Activated CD4-positive, alpha-beta T cell treated with anti-CD3 and anti-CD28 coated beads, Interleukin-2, amount 10 ng/mL, durations not matched to agents 24 days and 14 days (primary cell): ENCODE measurements at regions not wholly inside any gene's neighbourhood (a gene's known extent, or its start where the extent isn't known, plus 50 kb on each side); places are given as distances from the start of the nearest gene placed in this dataset.
"Not testable (repeated sequence)": the region's sequence is repeated elsewhere in the genome, so short reads cannot be mapped to it uniquely, and the experiment has no call there.

Experiments used
- DNase-seq: peaks from one replicate; pipeline ENCODE4 v3.0.0; 2022
- H3K27ac Mint-ChIP-seq: one replicate; pipeline ENCODE4 v1.8.0; 2022; ENCODE audit warnings: mild to moderate bottlenecking, mixed read lengths
- H3K27me3 Mint-ChIP-seq: one replicate; pipeline ENCODE4 v1.8.0; 2022; ENCODE audit warnings: mixed read lengths
- H3K36me3 Mint-ChIP-seq: one replicate; pipeline ENCODE4 v1.8.0; 2022; ENCODE audit warnings: low read depth, mild to moderate bottlenecking, mixed read lengths
- H3K4me1 Mint-ChIP-seq: one replicate; pipeline ENCODE4 v1.8.0; 2021; ENCODE audit warnings: mixed read lengths
- H3K4me3 Mint-ChIP-seq: one replicate; pipeline ENCODE4 v1.8.0; 2022; ENCODE audit warnings: mild to moderate bottlenecking, moderate library complexity, mixed read lengths
- H3K9me3 Mint-ChIP-seq: one replicate; pipeline ENCODE4 v1.8.0; 2021; ENCODE audit warnings: mixed read lengths
- intact Hi-C: fragments of 100-400 bp; cut with micrococcal nuclease; formaldehyde crosslinking; loops from one replicate; pipeline ENCODE4 v1.15.1; 2023

DNA sequence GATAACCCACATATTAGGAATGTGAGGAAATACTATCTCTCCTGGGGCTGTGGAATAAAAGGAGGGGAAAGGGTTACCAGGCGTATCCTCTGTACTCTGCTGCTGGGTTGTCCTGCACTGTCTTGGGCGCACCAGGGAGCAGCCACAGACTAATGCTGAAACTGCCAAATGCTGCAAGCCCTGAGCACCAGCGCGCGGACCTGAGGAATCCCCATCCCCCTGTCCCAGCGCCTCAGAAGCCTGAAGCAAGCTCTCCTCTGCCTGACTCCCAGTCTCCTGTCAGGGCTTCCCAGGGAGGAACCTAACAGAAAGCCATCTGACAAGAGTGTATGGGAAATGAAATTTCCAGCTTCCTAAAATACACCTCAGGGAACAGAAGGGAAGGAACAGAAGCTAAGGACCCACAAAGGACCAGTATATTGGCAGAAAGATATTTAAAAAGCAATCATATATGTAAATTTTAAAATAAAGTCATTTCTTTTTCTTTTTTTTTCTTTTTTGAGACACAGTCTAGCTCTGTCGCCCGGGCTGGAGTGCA, 158.3 kb upstream of the C2CD4B start:
- Mint-ChIP-seq H3K27ac (no peak overlapping the region), H3K27me3 (peaks cover 7% of the 10 kb centered on the region), H3K4me3 (no peak overlapping the region), H3K36me3 (no peaks in the 10 kb centered on the region), H3K4me1 (no peaks in the 10 kb centered on the region), H3K9me3 (no peaks in the 10 kb centered on the region)
- intact Hi-C loops: no loop called here
- no peak for DNase-seq

GRCh38 chr15:62324382-62324781, 159.3 kb upstream of the C2CD4B start:
- no peaks in the 10 kb centered on the region for H3K4me1 Mint-ChIP-seq
- H3K9me3 Mint-ChIP-seq: no peaks in the 10 kb centered on the region
- peaks cover 7% of the 10 kb centered on the region for H3K27me3 Mint-ChIP-seq
- intact Hi-C loops: no loop called here
- H3K36me3 Mint-ChIP-seq: no peaks in the 10 kb centered on the region
- DNase-seq: no peak
- no peak overlapping the region for H3K27ac Mint-ChIP-seq
- no peak overlapping the region for H3K4me3 Mint-ChIP-seq

DNA sequence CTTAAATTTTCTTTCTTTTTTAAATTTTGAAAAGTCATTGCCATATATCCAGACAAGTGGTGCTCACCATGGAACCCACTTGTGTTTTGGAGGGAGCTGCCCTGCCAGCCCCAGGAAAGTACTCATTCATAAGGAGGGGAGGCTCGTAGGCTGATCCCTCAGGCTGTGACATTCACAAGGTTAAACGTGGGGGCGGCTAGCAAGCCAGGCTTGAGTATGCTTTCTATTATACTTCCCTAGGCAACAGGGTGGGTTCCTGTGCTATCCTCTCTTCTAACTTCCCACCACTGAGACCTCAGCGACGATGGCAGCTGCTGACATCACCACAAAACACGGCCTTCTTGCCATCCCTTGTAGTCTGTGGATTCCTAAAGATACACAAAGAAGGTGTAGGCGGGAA, 160.5 kb upstream of the C2CD4B start:
- Mint-ChIP-seq H3K9me3 (no peaks in the 10 kb centered on the region), H3K27ac (no peak overlapping the region), H3K4me3 (no peak overlapping the region), H3K27me3 (peaks cover 7% of the 10 kb centered on the region), H3K36me3 (no peaks in the 10 kb centered on the region), H3K4me1 (no peaks in the 10 kb centered on the region)
- intact Hi-C loops: no loop called here
- no peak for DNase-seq

DNA sequence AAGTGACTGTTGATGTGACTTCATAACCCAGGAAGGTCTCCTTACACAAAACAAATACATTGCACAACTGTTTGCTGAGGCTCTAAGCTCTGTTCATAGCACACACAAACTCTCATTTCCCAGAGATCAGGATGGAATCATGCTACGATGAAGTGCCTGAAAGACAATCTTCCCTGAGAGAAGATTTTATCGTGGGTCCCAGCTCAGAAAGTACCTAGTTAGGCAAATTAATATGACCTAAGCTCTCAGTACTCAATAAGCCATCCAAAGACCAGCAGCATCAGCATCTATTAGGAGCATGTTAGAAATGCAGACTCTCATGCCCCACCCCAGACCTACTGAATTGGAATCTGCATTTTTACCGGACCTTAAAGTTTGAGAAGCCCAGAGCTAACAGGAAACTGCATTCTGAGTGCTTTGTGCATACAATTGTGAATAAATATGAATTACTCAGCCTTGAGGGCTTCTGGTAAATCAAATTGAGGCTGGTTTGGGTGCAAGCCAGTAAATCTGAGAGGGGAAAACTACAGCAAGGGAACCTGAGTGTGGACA, 161.5 kb upstream of the C2CD4B start:
- no peaks in the 10 kb centered on the region for H3K9me3 Mint-ChIP-seq
- no peak for DNase-seq
- H3K27ac Mint-ChIP-seq: no peak overlapping the region
- no peaks in the 10 kb centered on the region for H3K4me1 Mint-ChIP-seq
- peaks cover 7% of the 10 kb centered on the region for H3K27me3 Mint-ChIP-seq
- intact Hi-C loops: no loop called here
- no peaks in the 10 kb centered on the region for H3K36me3 Mint-ChIP-seq
- no peak overlapping the region for H3K4me3 Mint-ChIP-seq

- H3K36me3 Mint-ChIP-seq: no peaks in the 10 kb centered on the region
- peaks cover 5% of the 10 kb centered on the region for H3K27me3 Mint-ChIP-seq
- DNase-seq: no peak
- intact Hi-C loops: no loop called here
- H3K4me1 Mint-ChIP-seq: no peaks in the 10 kb centered on the region
- no peaks in the 10 kb centered on the region for H3K9me3 Mint-ChIP-seq
- no peak overlapping the region for H3K27ac Mint-ChIP-seq
- no peak overlapping the region for H3K4me3 Mint-ChIP-seq
These were observed 162.3 kb upstream of the C2CD4B start for GRCh38 chr15:62327406-62327805.

- not testable (repeated sequence) for H3K9me3 Mint-ChIP-seq, DNase-seq
These were observed 167.4 kb upstream of the C2CD4B start for GRCh38 chr15:62332472-62332871.

DNA sequence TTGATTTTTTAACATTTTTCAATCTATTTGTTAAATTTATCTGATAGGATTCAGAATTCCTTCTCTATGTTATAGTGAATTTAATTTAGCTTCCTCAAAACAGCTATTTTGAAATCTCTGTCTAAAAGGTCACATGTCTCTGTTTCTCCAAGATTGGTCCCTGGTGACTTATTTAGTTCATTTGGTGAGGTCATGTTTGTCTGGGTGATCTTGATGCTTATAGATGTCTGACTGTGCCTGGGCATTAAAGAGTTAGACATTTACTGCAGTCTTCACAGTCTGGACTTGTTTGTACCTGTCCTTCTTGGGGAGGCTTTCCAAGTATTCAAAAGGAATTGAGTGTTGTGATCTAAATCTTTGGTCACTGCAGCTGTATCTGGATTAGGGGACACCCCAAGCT, 169.5 kb upstream of the C2CD4B start:
- Mint-ChIP-seq H3K4me1 (no peaks in the 10 kb centered on the region), H3K9me3 (no peaks in the 10 kb centered on the region), H3K36me3 (no peaks in the 10 kb centered on the region), H3K27me3 (no peaks in the 10 kb centered on the region), H3K4me3 (no peak overlapping the region), H3K27ac (no peak overlapping the region)
- intact Hi-C loops: no loop called here
- DNase-seq: no peak

More at GRCh38 chr15:62332472-62332871, 167.4 kb upstream of the C2CD4B start:
- H3K27ac Mint-ChIP-seq, H3K4me3 Mint-ChIP-seq, H3K4me1 Mint-ChIP-seq, H3K27me3 Mint-ChIP-seq, intact Hi-C loops, H3K36me3 Mint-ChIP-seq: not testable (repeated sequence)

GRCh38 chr15:62337934-62338333, 172.8 kb upstream of the C2CD4B start:
- no peak for DNase-seq
- H3K9me3 Mint-ChIP-seq: no peaks in the 10 kb centered on the region
- H3K27ac Mint-ChIP-seq: no peak overlapping the region
- intact Hi-C loops: no loop called here
- no peak overlapping the region for H3K4me3 Mint-ChIP-seq
- no peaks in the 10 kb centered on the region for H3K27me3 Mint-ChIP-seq
- H3K4me1 Mint-ChIP-seq: no peaks in the 10 kb centered on the region
- no peaks in the 10 kb centered on the region for H3K36me3 Mint-ChIP-seq

DNA sequence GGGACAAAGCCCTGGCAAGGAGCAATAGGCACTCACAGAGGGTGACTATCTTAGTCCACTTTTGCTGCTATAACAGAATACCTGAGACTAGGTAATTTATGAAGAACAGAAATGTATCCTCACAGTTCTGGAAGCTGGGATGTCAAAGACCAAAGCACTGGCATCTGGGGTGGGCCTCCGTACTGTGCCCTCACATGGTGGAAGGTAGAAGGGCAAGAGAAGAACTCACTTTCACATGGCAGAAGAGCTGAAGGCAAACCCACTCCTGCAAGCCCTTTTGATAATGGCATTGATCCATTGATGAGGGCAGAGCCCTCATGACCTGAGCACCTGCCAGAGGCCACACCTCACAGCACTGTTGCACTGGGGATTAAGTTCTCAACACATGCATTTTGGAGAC, 173.4 kb upstream of the C2CD4B start:
- DNase-seq: no peak
- Mint-ChIP-seq H3K36me3 (no peaks in the 10 kb centered on the region), H3K4me1 (no peaks in the 10 kb centered on the region), H3K27ac (no peak overlapping the region), H3K4me3 (no peak overlapping the region), H3K9me3 (no peaks in the 10 kb centered on the region), H3K27me3 (no peaks in the 10 kb centered on the region)
- intact Hi-C loops: no loop called here

- intact Hi-C loops: no loop called here
- no peak overlapping the region for H3K4me3 Mint-ChIP-seq
- no peaks in the 10 kb centered on the region for H3K36me3 Mint-ChIP-seq
- no peaks in the 10 kb centered on the region for H3K27me3 Mint-ChIP-seq
- H3K27ac Mint-ChIP-seq: no peak overlapping the region
- H3K4me1 Mint-ChIP-seq: peaks cover 6% of the 10 kb centered on the region
- DNase-seq: no peak
- H3K9me3 Mint-ChIP-seq: peaks cover 3% of the 10 kb centered on the region
These were observed 177.9 kb upstream of the C2CD4B start for GRCh38 chr15:62342959-62343358.

DNA sequence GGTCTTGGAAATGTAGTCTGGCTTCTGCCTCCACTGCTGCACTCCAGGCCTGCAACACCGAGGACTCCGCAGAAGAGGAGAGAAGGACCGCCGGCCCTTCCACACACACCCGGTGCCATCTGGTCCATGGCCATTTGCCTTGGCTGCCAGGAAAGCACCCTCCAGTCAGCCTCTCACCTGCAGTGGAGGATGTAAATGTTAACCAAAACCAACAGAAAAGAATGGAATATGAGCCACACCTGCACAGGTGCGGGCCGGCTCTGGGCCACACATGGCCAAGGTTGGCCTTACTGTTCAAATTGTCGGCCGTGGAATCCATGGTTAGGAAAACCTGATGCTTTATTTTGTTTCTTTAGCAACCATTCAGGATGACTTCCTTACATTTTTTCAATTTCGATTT, 178.3 kb upstream of the C2CD4B start:
- Mint-ChIP-seq H3K27ac (no peak overlapping the region), H3K4me1 (peaks cover 6% of the 10 kb centered on the region), H3K4me3 (no peak overlapping the region), H3K27me3 (no peaks in the 10 kb centered on the region), H3K36me3 (no peaks in the 10 kb centered on the region), H3K9me3 (peaks cover 3% of the 10 kb centered on the region)
- intact Hi-C loops: no loop called here
- no peak for DNase-seq

GRCh38 chr15:62344806-62345539, 179.9 kb upstream of the C2CD4B start:
- peak overlapping the region; percentile 78 for H3K4me3 Mint-ChIP-seq
- intact Hi-C loops: no loop called here
- peak overlapping the region; percentile 80 for H3K27ac Mint-ChIP-seq
- peak; percentile 82 for DNase-seq
- no peaks in the 10 kb centered on the region for H3K36me3 Mint-ChIP-seq
- H3K9me3 Mint-ChIP-seq: peaks cover 3% of the 10 kb centered on the region
- H3K4me1 Mint-ChIP-seq: peaks cover 6% of the 10 kb centered on the region
- H3K27me3 Mint-ChIP-seq: no peaks in the 10 kb centered on the region

DNA sequence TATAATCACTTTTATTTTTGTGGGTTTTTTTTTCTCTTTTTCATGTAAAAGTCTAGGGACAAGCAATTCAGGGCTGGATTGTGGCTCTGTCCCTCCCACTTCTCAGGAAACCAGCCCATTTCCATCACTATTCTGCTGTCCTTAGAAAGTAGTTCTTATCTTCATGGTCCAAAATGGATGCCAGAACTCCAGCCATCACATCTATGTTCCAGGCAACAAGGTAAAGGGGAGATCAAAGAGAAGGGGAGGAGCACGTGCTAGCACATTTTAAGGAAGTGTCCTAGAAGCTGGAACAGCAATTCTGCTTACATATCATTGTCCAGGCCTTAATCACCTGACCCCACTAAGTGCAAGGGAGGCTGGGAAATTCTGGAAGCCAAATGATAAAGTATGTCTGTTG, 181.1 kb upstream of the C2CD4B start:
- H3K36me3 Mint-ChIP-seq: no peaks in the 10 kb centered on the region
- H3K27ac Mint-ChIP-seq: no peak overlapping the region
- H3K4me1 Mint-ChIP-seq: peaks cover 6% of the 10 kb centered on the region
- H3K4me3 Mint-ChIP-seq: no peak overlapping the region
- H3K9me3 Mint-ChIP-seq: peaks cover 3% of the 10 kb centered on the region
- no peak for DNase-seq
- H3K27me3 Mint-ChIP-seq: no peaks in the 10 kb centered on the region
- intact Hi-C loops: no loop called here

- no peak overlapping the region for H3K4me3 Mint-ChIP-seq
- intact Hi-C loops: no loop called here
- no peaks in the 10 kb centered on the region for H3K27me3 Mint-ChIP-seq
- H3K4me1 Mint-ChIP-seq: peaks cover 6% of the 10 kb centered on the region
- no peak for DNase-seq
- peaks cover 3% of the 10 kb centered on the region for H3K9me3 Mint-ChIP-seq
- H3K27ac Mint-ChIP-seq: no peak overlapping the region
- H3K36me3 Mint-ChIP-seq: no peaks in the 10 kb centered on the region
These were observed 183.0 kb upstream of the C2CD4B start for GRCh38 chr15:62348118-62348517.

DNA sequence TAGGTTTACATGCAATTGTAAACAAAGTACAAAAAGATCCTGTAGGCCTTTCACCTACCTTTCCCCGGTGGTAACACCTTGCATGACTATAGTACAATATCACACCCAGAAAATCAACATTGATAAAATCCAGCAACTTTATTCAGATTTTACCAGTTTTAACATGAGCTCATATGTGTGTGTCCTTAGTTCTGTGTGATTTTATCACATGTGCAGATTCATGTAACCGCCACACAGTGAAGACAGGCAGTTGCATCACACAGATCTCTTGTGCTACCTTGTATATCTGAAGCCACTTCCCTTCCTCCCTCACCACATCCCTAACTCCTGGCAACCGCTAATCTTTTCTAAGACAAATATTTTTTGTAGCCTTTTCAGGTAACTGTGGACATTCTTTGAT, 183.5 kb upstream of the C2CD4B start:
- intact Hi-C loops: no loop called here

More for the DNA sequence above, 183.5 kb upstream of the C2CD4B start:
- Mint-ChIP-seq H3K4me1 (peaks cover 6% of the 10 kb centered on the region), H3K36me3 (no peaks in the 10 kb centered on the region), H3K4me3 (no peak overlapping the region), H3K27me3 (no peaks in the 10 kb centered on the region), H3K9me3 (peaks cover 3% of the 10 kb centered on the region), H3K27ac (no peak overlapping the region)
- DNase-seq: no peak
